Thoracic aorta (tissue), 2 donors: ENCODE measurements at regions not wholly inside any gene's neighbourhood (a gene's known extent, or its start where the extent isn't known, plus 50 kb on each side); places are given as distances from the start of the nearest gene placed in this dataset.

Source experiments
- ATAC-seq: fragments of 150-250 bp; one replicate; pipeline ENCODE4 v1.8.0; 2017; ENCODE audit warnings: low read depth; ENCODE audit not compliant: insufficient number of reproducible peaks, low FRiP score
- DNase-seq: peaks from one replicate; pipeline ENCODE4 v3.0.0-alpha.2; 2020; ENCODE audit warnings: low spot score
- H3K27ac ChIP-seq, 2 donors: fragments of 200-600 bp; sonication (generic); 1 replicate in 1 of 2; 2 replicates in 1 of 2; pipeline ENCODE4 v1.5.1; 2016; ENCODE audit warnings: mild to moderate bottlenecking in 2 of 2, moderate library complexity in 2 of 2
- H3K27me3 ChIP-seq: fragments of 200-600 bp; sonication (generic); replicated peaks from 2 replicates; pipeline ENCODE4 v1.6.0; 2016; ENCODE audit warnings: mild to moderate bottlenecking; ENCODE audit not compliant: insufficient read depth
- H3K36me3 ChIP-seq: fragments of 200-600 bp; sonication (generic); one replicate; pipeline ENCODE4 v1.5.1; 2016
- H3K4me1 ChIP-seq, 2 donors: fragments of 200-600 bp; sonication (generic); 1 replicate in 1 of 2; 2 replicates in 1 of 2; pipeline versions ENCODE4 v1.5.1 to v1.6.0; 2016; ENCODE audit warnings: low read depth in 2 of 2, mild to moderate bottlenecking in 1 of 2; ENCODE audit not compliant: control insufficient read depth in 1 of 2
- H3K4me3 ChIP-seq: fragments of 200-600 bp; sonication (generic); 2 replicates; pipeline ENCODE4 v1.5.1; 2016; ENCODE audit warnings: mild to moderate bottlenecking
- H3K9me3 ChIP-seq: fragments of 200-600 bp; sonication (generic); 2 replicates; pipeline ENCODE4 v1.5.1; 2016
- TF ChIP-seq, protein P1 (sequence below): fragments of 200-600 bp; sonication (generic); IDR thresholded peaks from one replicate; pipeline ENCODE4 v1.5.1; 2019; ENCODE audit warnings: antibody characterized with exemption

GRCh38 chr5:6264394-6264793, 114.0 kb downstream of the MED10 start:
- no peaks in the 10 kb centered on the region for H3K27me3 ChIP-seq
- TF ChIP-seq, protein P1, sequence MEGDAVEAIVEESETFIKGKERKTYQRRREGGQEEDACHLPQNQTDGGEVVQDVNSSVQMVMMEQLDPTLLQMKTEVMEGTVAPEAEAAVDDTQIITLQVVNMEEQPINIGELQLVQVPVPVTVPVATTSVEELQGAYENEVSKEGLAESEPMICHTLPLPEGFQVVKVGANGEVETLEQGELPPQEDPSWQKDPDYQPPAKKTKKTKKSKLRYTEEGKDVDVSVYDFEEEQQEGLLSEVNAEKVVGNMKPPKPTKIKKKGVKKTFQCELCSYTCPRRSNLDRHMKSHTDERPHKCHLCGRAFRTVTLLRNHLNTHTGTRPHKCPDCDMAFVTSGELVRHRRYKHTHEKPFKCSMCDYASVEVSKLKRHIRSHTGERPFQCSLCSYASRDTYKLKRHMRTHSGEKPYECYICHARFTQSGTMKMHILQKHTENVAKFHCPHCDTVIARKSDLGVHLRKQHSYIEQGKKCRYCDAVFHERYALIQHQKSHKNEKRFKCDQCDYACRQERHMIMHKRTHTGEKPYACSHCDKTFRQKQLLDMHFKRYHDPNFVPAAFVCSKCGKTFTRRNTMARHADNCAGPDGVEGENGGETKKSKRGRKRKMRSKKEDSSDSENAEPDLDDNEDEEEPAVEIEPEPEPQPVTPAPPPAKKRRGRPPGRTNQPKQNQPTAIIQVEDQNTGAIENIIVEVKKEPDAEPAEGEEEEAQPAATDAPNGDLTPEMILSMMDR, result no peak

GRCh38 chr5:6262651-6263363, 115.5 kb downstream of the MED10 start:
- no peak overlapping the region for H3K4me3 ChIP-seq
- H3K4me1 ChIP-seq, result peaks cover 9 to 16% of the 10 kb centered on the region in 2 donors
- no peak overlapping the region for H3K27ac ChIP-seq
- no peaks in the 10 kb centered on the region for H3K36me3 ChIP-seq
- TF ChIP-seq, protein P1, result no peak
- H3K27me3 ChIP-seq, result no peaks in the 10 kb centered on the region
- ATAC-seq, result no peak
- H3K9me3 ChIP-seq, result no peaks in the 10 kb centered on the region
- no peak for DNase-seq

More at GRCh38 chr5:6264394-6264793, 114.0 kb downstream of the MED10 start:
- Histone ChIP-seq H3K4me1 (peaks cover 9 to 16% of the 10 kb centered on the region in 2 donors), H3K36me3 (no peaks in the 10 kb centered on the region), H3K9me3 (no peaks in the 10 kb centered on the region), H3K27ac (no peak overlapping the region), H3K4me3 (no peak overlapping the region)
- DNase-seq, result no peak
- no peak for ATAC-seq

GRCh38 chr5:6261668-6262067, 116.7 kb downstream of the MED10 start:
- TF ChIP-seq, protein P1, result no peak
- no peak for ATAC-seq

DNA sequence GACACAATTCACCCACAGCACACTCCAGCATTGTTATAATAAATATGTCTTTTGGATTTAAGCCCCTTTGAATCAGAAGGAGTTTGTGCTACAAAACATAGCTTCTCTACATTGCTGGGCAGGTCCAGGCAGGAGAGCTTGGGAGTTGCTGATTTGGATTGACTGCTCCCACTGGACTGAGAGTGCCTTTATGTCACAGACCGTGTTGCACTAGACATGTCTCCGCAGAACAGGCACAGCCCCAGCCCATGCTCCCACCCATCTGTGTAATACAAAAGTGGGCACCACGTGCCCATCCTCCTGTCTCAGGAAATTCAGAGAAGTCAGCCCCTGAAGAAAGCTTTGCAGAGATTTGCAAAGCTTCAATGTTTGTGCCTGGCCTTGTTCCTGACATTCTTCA, 117.1 kb downstream of the MED10 start:
- TF ChIP-seq, protein P1, result no peak
- H3K4me3 ChIP-seq, result no peak overlapping the region
- ATAC-seq, result no peak
- peaks cover 9 to 16% of the 10 kb centered on the region in 2 donors for H3K4me1 ChIP-seq
- H3K36me3 ChIP-seq, result no peaks in the 10 kb centered on the region
- H3K27me3 ChIP-seq, result no peaks in the 10 kb centered on the region
- H3K27ac ChIP-seq, result no peak overlapping the region
- no peaks in the 10 kb centered on the region for H3K9me3 ChIP-seq
- no peak for DNase-seq

More at GRCh38 chr5:6261668-6262067, 116.7 kb downstream of the MED10 start:
- DNase-seq, result no peak
- Histone ChIP-seq H3K36me3 (no peaks in the 10 kb centered on the region), H3K4me1 (peaks cover 9 to 16% of the 10 kb centered on the region in 2 donors), H3K9me3 (no peaks in the 10 kb centered on the region), H3K27ac (no peak overlapping the region), H3K27me3 (no peaks in the 10 kb centered on the region), H3K4me3 (no peak overlapping the region)

- Histone ChIP-seq H3K27me3 (no peaks in the 10 kb centered on the region), H3K27ac (no peak overlapping the region), H3K9me3 (no peaks in the 10 kb centered on the region), H3K4me1 (peaks cover 9 to 16% of the 10 kb centered on the region in 2 donors), H3K4me3 (no peak overlapping the region), H3K36me3 (no peaks in the 10 kb centered on the region)
- TF ChIP-seq, protein P1, result no peak
- no peak for ATAC-seq
- no peak for DNase-seq
These were observed 117.5 kb downstream of the MED10 start for GRCh38 chr5:6260846-6261245.
